ENCODE measurements at regions not wholly inside any gene's neighbourhood (a gene's known extent, or its start where the extent isn't known, plus 50 kb on each side); places are given as distances from the start of the nearest gene placed in this dataset.

DNA sequence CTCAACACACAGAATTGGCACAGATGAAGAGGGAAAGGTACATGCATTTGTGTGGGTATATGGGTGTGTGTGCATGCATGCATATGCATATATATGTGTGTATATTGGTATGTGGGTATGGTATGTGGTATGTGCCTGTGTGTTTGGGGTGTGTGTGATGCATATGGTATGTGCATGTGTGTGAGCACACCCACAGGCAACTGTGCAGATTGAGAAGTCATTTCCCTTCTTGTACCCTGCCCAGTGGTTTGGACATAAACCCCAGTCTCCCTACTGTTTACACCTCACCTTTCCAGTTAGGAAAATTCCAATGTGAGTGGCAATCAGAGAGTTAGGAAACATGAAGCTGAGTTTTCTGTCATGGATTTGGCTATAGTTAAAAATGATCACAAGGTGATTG lies 178.0 kb downstream of the NXNL2 start (continued):
- TF ChIP-seq NFIC (IDR thresholded peaks at IDR 0.05; ENCODE audit: borderline replicate concordance) (no peak), SMC3 (IDR thresholded peaks at IDR 0.05; ENCODE audit: low read depth, low read length) (no peak), JUND (IDR thresholded peaks at IDR 0.05) (no peak), FOSL2 (IDR thresholded peaks at IDR 0.05; ENCODE audit: borderline replicate concordance, low read depth) (no peak)
- TF ChIP-seq, protein P1, sequence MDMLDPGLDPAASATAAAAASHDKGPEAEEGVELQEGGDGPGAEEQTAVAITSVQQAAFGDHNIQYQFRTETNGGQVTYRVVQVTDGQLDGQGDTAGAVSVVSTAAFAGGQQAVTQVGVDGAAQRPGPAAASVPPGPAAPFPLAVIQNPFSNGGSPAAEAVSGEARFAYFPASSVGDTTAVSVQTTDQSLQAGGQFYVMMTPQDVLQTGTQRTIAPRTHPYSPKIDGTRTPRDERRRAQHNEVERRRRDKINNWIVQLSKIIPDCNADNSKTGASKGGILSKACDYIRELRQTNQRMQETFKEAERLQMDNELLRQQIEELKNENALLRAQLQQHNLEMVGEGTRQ (IDR thresholded peaks at IDR 0.05; ENCODE audit: borderline replicate concordance, low read depth, low read length), result no peak
- TF ChIP-seq, protein P2, sequence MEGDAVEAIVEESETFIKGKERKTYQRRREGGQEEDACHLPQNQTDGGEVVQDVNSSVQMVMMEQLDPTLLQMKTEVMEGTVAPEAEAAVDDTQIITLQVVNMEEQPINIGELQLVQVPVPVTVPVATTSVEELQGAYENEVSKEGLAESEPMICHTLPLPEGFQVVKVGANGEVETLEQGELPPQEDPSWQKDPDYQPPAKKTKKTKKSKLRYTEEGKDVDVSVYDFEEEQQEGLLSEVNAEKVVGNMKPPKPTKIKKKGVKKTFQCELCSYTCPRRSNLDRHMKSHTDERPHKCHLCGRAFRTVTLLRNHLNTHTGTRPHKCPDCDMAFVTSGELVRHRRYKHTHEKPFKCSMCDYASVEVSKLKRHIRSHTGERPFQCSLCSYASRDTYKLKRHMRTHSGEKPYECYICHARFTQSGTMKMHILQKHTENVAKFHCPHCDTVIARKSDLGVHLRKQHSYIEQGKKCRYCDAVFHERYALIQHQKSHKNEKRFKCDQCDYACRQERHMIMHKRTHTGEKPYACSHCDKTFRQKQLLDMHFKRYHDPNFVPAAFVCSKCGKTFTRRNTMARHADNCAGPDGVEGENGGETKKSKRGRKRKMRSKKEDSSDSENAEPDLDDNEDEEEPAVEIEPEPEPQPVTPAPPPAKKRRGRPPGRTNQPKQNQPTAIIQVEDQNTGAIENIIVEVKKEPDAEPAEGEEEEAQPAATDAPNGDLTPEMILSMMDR (IDR thresholded peaks at IDR 0.05), result no peak

DNA sequence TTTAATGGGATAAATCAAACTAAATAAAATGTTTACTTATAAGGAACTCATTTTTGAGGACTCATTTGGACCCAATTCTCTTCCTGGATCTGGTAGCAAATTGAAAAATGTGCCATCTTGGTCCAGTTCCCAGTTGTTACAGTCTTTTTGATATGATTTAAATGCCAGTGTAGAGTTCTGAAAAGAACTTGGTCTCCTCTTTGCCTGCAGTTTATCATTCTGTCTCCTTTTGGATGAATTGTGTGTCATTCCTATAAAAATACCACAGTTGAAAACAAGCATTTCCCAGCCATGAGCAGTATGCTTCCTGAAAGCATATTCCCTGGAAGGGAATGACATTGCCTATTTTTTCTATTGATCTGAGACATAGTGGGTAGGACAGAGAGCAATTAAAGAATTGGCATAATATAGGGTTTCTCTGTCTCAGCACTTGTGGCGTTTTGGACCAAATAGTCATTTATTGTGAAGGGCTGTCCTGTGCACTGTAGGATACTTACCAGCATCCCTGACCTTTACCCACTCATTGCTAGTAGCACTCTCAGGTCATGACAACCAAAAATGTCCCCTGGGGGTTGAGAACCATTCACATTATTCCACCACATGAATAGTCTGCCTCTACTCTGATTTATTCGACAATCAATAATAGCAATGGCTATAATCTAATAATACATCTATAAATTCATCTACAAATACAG lies 181.8 kb downstream of the NXNL2 start:
- DNase-seq, result no peak
- Histone ChIP-seq H3K27ac (ENCODE audit: low read depth in 2 of 2, low read length in 1 of 2) (peak overlapping the region in 1 of 2 experiments; percentile 39; a peak in 1 of 4 replicates), H3K9ac (no peak overlapping the region), H3K9me3 (no peaks in the 10 kb centered on the region), H3K9me2 (no peaks in the 10 kb centered on the region), H4K20me1 (ENCODE audit: insufficient read depth) (no peaks in the 10 kb centered on the region), H3K4me1 (ENCODE audit: control insufficient read depth in 1 of 2, insufficient read depth in 2 of 2, low read depth in 1 of 2, low read length in 1 of 2) (no peaks in the 10 kb centered on the region; a peak in 1 of 4 replicates), H3K27me3 (ENCODE audit: insufficient read depth) (no peaks in the 10 kb centered on the region), H3K4me2 (no peak overlapping the region), H2AFZ (ENCODE audit: low read depth) (no peak overlapping the region), H3K79me2 (ENCODE audit: insufficient read depth) (no peaks in the 10 kb centered on the region), H3F3A (replicated peaks; ENCODE audit: insufficient read depth) (no peaks in the 10 kb centered on the region), H3K36me3 (replicated peaks in 1 of 2; ENCODE audit: control insufficient read depth in 1 of 2, insufficient read depth in 2 of 2, low read length in 1 of 2) (no peaks in the 10 kb centered on the region), H3K4me3 (ENCODE audit: low read depth in 2 of 2, low read length in 1 of 2) (no peak overlapping the region)
- ChIA-PET POLR2A (no interaction called here), CTCF (no interaction called here)
- no peak for TF ChIP-seq FOXM1 (IDR thresholded peaks at IDR 0.05; ENCODE audit: low read depth)
- TF ChIP-seq JUND (IDR thresholded peaks at IDR 0.05), result 0 out of 2 replicates have a peak, but pooled peaks have one; percentile 3
- TF ChIP-seq EP300 (IDR thresholded peaks at IDR 0.05; ENCODE audit: borderline replicate concordance in 1 of 2, low read depth in 1 of 2, low read length in 1 of 2), result no peak
- TF ChIP-seq, protein P3, sequence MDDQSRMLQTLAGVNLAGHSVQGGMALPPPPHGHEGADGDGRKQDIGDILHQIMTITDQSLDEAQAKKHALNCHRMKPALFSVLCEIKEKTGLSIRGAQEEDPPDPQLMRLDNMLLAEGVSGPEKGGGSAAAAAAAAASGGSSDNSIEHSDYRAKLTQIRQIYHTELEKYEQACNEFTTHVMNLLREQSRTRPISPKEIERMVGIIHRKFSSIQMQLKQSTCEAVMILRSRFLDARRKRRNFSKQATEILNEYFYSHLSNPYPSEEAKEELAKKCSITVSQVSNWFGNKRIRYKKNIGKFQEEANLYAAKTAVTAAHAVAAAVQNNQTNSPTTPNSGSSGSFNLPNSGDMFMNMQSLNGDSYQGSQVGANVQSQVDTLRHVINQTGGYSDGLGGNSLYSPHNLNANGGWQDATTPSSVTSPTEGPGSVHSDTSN (IDR thresholded peaks at IDR 0.05), result peak; percentile 28; the same call in 1 of the 2 replicates
- no peak for TF ChIP-seq EZH2phosphoT487 (IDR thresholded peaks at IDR 0.05; ENCODE audit: borderline replicate concordance, low read depth)
- peak; percentile 12; the same call in 1 of the 2 replicates for TF ChIP-seq TCF12 (IDR thresholded peaks at IDR 0.05)
- TF ChIP-seq MXI1 (IDR thresholded peaks at IDR 0.05; ENCODE audit: low read depth, low read length), result no peak
- TF ChIP-seq, protein P4, sequence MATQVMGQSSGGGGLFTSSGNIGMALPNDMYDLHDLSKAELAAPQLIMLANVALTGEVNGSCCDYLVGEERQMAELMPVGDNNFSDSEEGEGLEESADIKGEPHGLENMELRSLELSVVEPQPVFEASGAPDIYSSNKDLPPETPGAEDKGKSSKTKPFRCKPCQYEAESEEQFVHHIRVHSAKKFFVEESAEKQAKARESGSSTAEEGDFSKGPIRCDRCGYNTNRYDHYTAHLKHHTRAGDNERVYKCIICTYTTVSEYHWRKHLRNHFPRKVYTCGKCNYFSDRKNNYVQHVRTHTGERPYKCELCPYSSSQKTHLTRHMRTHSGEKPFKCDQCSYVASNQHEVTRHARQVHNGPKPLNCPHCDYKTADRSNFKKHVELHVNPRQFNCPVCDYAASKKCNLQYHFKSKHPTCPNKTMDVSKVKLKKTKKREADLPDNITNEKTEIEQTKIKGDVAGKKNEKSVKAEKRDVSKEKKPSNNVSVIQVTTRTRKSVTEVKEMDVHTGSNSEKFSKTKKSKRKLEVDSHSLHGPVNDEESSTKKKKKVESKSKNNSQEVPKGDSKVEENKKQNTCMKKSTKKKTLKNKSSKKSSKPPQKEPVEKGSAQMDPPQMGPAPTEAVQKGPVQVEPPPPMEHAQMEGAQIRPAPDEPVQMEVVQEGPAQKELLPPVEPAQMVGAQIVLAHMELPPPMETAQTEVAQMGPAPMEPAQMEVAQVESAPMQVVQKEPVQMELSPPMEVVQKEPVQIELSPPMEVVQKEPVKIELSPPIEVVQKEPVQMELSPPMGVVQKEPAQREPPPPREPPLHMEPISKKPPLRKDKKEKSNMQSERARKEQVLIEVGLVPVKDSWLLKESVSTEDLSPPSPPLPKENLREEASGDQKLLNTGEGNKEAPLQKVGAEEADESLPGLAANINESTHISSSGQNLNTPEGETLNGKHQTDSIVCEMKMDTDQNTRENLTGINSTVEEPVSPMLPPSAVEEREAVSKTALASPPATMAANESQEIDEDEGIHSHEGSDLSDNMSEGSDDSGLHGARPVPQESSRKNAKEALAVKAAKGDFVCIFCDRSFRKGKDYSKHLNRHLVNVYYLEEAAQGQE (IDR thresholded peaks at IDR 0.05; ENCODE audit: low read depth, low read length), result no peak
- no peak for TF ChIP-seq GATA2 (CRISPR knock-in tag; IDR thresholded peaks at IDR 0.05)
- no peak for TF ChIP-seq RXRA (IDR thresholded peaks at IDR 0.05; ENCODE audit: borderline replicate concordance, low read depth)
- TF ChIP-seq, protein P5, sequence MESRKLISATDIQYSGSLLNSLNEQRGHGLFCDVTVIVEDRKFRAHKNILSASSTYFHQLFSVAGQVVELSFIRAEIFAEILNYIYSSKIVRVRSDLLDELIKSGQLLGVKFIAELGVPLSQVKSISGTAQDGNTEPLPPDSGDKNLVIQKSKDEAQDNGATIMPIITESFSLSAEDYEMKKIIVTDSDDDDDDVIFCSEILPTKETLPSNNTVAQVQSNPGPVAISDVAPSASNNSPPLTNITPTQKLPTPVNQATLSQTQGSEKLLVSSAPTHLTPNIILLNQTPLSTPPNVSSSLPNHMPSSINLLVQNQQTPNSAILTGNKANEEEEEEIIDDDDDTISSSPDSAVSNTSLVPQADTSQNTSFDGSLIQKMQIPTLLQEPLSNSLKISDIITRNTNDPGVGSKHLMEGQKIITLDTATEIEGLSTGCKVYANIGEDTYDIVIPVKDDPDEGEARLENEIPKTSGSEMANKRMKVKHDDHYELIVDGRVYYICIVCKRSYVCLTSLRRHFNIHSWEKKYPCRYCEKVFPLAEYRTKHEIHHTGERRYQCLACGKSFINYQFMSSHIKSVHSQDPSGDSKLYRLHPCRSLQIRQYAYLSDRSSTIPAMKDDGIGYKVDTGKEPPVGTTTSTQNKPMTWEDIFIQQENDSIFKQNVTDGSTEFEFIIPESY (IDR thresholded peaks at IDR 0.05; ENCODE audit: borderline replicate concordance, low read depth), result no peak
- 67% methylated on average over 2 of the region's 2 CpGs for WGBS (ENCODE audit: low lambda C conversion rate)
